ENCODE measurements at regions not wholly inside any gene's neighbourhood (a gene's known extent, or its start where the extent isn't known, plus 50 kb on each side); places are given as distances from the start of the nearest gene placed in this dataset.

- TF ChIP-seq CTCF (conservative IDR thresholded peaks at IDR 0.05; ENCODE audit: low read depth, low read length) (no peak), EZH2 (IDR thresholded peaks at IDR 0.05; ENCODE audit: low read length, unreplicated experiment) (no peak)
These were observed 70.3 kb upstream of the MDM1 start for GRCh38 chr12:68402422-68402821.
